K562 (cell line): ENCODE measurements at regions not wholly inside any gene's neighbourhood (a gene's known extent, or its start where the extent isn't known, plus 50 kb on each side); places are given as distances from the start of the nearest gene placed in this dataset.

ENCODE experiments used
- BCLAF1 ChIP-seq, 2 experiments: fragments of 450-650 bp in 1 of 2; IDR thresholded peaks; 2 replicates each; pipeline ENCODE4 v1.6.1; 2011 to 2017; ENCODE audit warnings: low read depth in 2 of 2, antibody characterized with exemption in 1 of 2, borderline replicate concordance in 1 of 2, low read length in 1 of 2, mild to moderate bottlenecking in 1 of 2, mixed read lengths in 1 of 2; ENCODE audit not compliant: control insufficient read depth in 1 of 2
- BHLHE40 ChIP-seq: IDR thresholded peaks from 2 replicates; pipeline ENCODE4 v1.6.1; 2011; ENCODE audit warnings: low read length, improper control_type of control experiment
- CBX2 ChIP-seq: fragments of 200-600 bp; sonication (generic); IDR thresholded peaks from one replicate; pipeline ENCODE4 v1.6.1; 2012; ENCODE audit warnings: mild to moderate bottlenecking, low read length, inconsistent platforms; ENCODE audit not compliant: insufficient read depth, poor library complexity, severe bottlenecking
- CCAR2 ChIP-seq: fragments of 200-400 bp; formaldehyde crosslinking; IDR thresholded peaks from 2 replicates; pipeline ENCODE4 v1.6.1; 2017; ENCODE audit warnings: mild to moderate bottlenecking, low read depth, low read length
- CTCF ChIP-seq, 3 experiments: IDR thresholded peaks in 2 of 3; conservative IDR thresholded peaks in 1 of 3; 2 replicates each; pipeline ENCODE4 v1.5.1; 2011 to 2012; ENCODE audit warnings: low read length in 3 of 3, mild to moderate bottlenecking in 3 of 3, control low read depth in 2 of 3, improper control_type of control experiment in 1 of 3, inconsistent platforms in 1 of 3, low read depth in 1 of 3, mixed read lengths in 1 of 3, moderate library complexity in 1 of 3; ENCODE audit not compliant: insufficient read depth in 2 of 3
- E4F1 ChIP-seq: fragments of 250-450 bp; sonication (Bioruptor Pico); IDR thresholded peaks from 2 replicates; pipeline ENCODE4 v1.5.0; 2021; ENCODE audit warnings: mild to moderate bottlenecking, borderline replicate concordance
- ELF4 ChIP-seq: fragments of 450-650 bp; formaldehyde crosslinking; IDR thresholded peaks from 2 replicates; pipeline ENCODE4 v1.4.0; 2022; ENCODE audit warnings: missing genetic modification characterization
- MYC ChIP-seq, 2 experiments: fragments of 250-450 bp in 1 of 2; sonication (Bioruptor Pico) in 1 of 2; IDR thresholded peaks; 2 replicates each; pipeline versions ENCODE4 v1.5.1 to v1.6.1; 2012 to 2021; ENCODE audit warnings: low read depth in 2 of 2, borderline replicate concordance in 1 of 2, improper control_type of control experiment in 1 of 2, low read length in 1 of 2, mild to moderate bottlenecking in 1 of 2, moderate library complexity in 1 of 2
- SPI1 ChIP-seq: IDR thresholded peaks from 2 replicates; pipeline ENCODE4 v1.6.1; 2011; ENCODE audit warnings: low read depth, low read length, control low read depth, borderline replicate concordance
- ZEB2 ChIP-seq: fragments of 450-650 bp; IDR thresholded peaks from 2 replicates; pipeline ENCODE4 v1.6.1; 2016

- TF ChIP-seq CTCF (IDR thresholded peaks at IDR 0.05 in 2 of 3, conservative IDR thresholded peaks at IDR 0.05 in 1 of 3; ENCODE audit: insufficient read depth in 2 of 3, low read depth in 1 of 3, low read length in 3 of 3) (no peak), SPI1 (no peak), ZEB2 (no peak), E4F1 (CRISPR knock-in tag) (no peak), BHLHE40 (no peak), BCLAF1 (IDR thresholded peaks at IDR 0.05; ENCODE audit: borderline replicate concordance in 1 of 2, control insufficient read depth in 1 of 2, low read depth in 2 of 2, low read length in 1 of 2) (no peak), CCAR2 (no peak), MYC (IDR thresholded peaks at IDR 0.05; ENCODE audit: low read depth, low read length) (no peak), MYC (CRISPR knock-in tag; IDR thresholded peaks at IDR 0.05; ENCODE audit: borderline replicate concordance, low read depth) (no peak), CBX2 (no peak), ELF4 (CRISPR knock-in tag) (no peak)
Observed at GRCh38 chr6:9484686-9485085, 930.2 kb downstream of the TFAP2A start.
